HepG2 (cell line): ENCODE measurements at regions not wholly inside any gene's neighbourhood (a gene's known extent, or its start where the extent isn't known, plus 50 kb on each side); places are given as distances from the start of the nearest gene placed in this dataset.

Experiments
- ATAC-seq: fragments of 200-7000 bp; cut with Tn5 transposase; 3 replicates; pipeline ENCODE4 v1.9.1; 2020; ENCODE audit warnings: mild to moderate bottlenecking, moderate library complexity
- BruUV-seq: library from RNA; stranded (reverse); fragments of 400-500 nt; replicated peaks from 2 replicates; lab custom pipeline; 2021; lab: Mats Ljungman, UMichigan
- CTCF ChIA-PET: fragments of 300-600 bp; formaldehyde crosslinking; extraction: SDS; loops from one replicate; lab custom pipeline; 2021; ENCODE audit warnings: low total read pairs, inconsistent platforms, low intra/inter-chr PET ratio; lab: Yijun Ruan, JAX
- POLR2A ChIA-PET: fragments of 350-600 bp; sonication (Branson Sonifier 250); formaldehyde crosslinking; loops from one replicate; lab custom pipeline; 2020; ENCODE audit warnings: antibody characterized with exemption, inconsistent platforms; lab: Yijun Ruan, JAX
- DNase-seq: peaks from one replicate; pipeline ENCODE4 v3.0.0-alpha.2; 2015; ENCODE audit warnings: low spot score
- FAIRE-seq: peaks from 3 replicates; lab custom pipeline; 2011; peaks lifted over from hg19 to GRCh38; lab: Jason Lieb, UNC
- H2AFZ ChIP-seq: one replicate; pipeline ENCODE4 v1.6.1; 2011; ENCODE audit warnings: low read length, inconsistent platforms
- H3K27ac ChIP-seq: fragments of 300-600 bp; 3 replicates; pipeline ENCODE4 v1.8.0; 2011; ENCODE audit warnings: mixed run types, mild to moderate bottlenecking, mixed read lengths, low read length, inconsistent platforms; ENCODE audit not compliant: insufficient read depth; ENCODE audit errors: extremely low read length
- H3K27me3 ChIP-seq, 2 experiments: fragments of 200-600 bp in 1 of 2; 2 replicates in 1 of 2; 3 replicates in 1 of 2; pipeline versions ENCODE4 v1.6.0 to v1.8.0; 2011; ENCODE audit warnings: low read length in 2 of 2, mild to moderate bottlenecking in 2 of 2, moderate library complexity in 2 of 2, inconsistent platforms in 1 of 2; ENCODE audit not compliant: insufficient read depth in 2 of 2, control insufficient read depth in 1 of 2
- H3K36me3 ChIP-seq, 2 experiments: fragments of 200-600 bp in 1 of 2; replicated peaks in 1 of 2; 2 replicates in 1 of 2; 3 replicates in 1 of 2; pipeline versions ENCODE4 v1.5.1 to v1.8.0; 2011; ENCODE audit warnings: low read length in 2 of 2, inconsistent platforms in 1 of 2; ENCODE audit not compliant: insufficient read depth in 2 of 2, control insufficient read depth in 1 of 2
- H3K4me1 ChIP-seq: 2 replicates; pipeline ENCODE4 v1.5.1; 2012; ENCODE audit warnings: low read length, inconsistent platforms; ENCODE audit not compliant: insufficient read depth
- H3K4me2 ChIP-seq: 2 replicates; pipeline ENCODE4 v1.6.0; 2011; ENCODE audit warnings: low read depth, low read length, inconsistent platforms
- H3K4me3 ChIP-seq, 3 experiments: fragments of 200-600 bp in 1 of 3; sonication (generic), shearing (Covaris generic) in 1 of 3; replicated peaks in 1 of 3; 2 replicates each; pipeline ENCODE4 v1.5.1; 2011 to 2016; ENCODE audit warnings: low read length in 3 of 3, inconsistent platforms in 2 of 3, low read depth in 2 of 3, mild to moderate bottlenecking in 2 of 3, control low read depth in 1 of 3, mixed read lengths in 1 of 3; ENCODE audit not compliant: insufficient read depth in 1 of 3
- H3K79me2 ChIP-seq: one replicate; pipeline ENCODE4 v1.6.1; 2011; ENCODE audit warnings: low read length, inconsistent platforms; ENCODE audit not compliant: insufficient read depth
- H3K9ac ChIP-seq: 2 replicates; pipeline ENCODE4 v1.6.0; 2011; ENCODE audit warnings: mild to moderate bottlenecking, low read depth, low read length, inconsistent platforms; ENCODE audit not compliant: insufficient read depth
- H3K9me3 ChIP-seq: 2 replicates; pipeline ENCODE4 v1.5.1; 2012; ENCODE audit warnings: mild to moderate bottlenecking, low read length
- H4K20me1 ChIP-seq: 2 replicates; pipeline ENCODE4 v1.6.0; 2011; ENCODE audit warnings: inconsistent platforms, mild to moderate bottlenecking, low read length, moderate library complexity; ENCODE audit not compliant: insufficient read depth
- EEA1 ChIP-seq: sonication (generic); formaldehyde crosslinking; IDR thresholded peaks from 2 replicates; pipeline ENCODE4 v1.5.1; 2020; ENCODE audit warnings: mild to moderate bottlenecking, missing genetic modification reagents, borderline replicate concordance
- ELF3 ChIP-seq: IDR thresholded peaks from 2 replicates; pipeline ENCODE4 v1.6.1; 2016; ENCODE audit warnings: missing genetic modification reagents, missing compliant biosample characterization
- GRHL1 ChIP-seq: sonication (generic); formaldehyde crosslinking; conservative IDR thresholded peaks from 2 replicates; pipeline ENCODE4 v1.8.0; 2022; ENCODE audit warnings: missing genetic modification reagents
- IRF2 ChIP-seq: IDR thresholded peaks from 2 replicates; pipeline ENCODE4 v1.6.1; 2018; ENCODE audit warnings: missing genetic modification reagents, missing compliant biosample characterization
- ZBTB1 ChIP-seq: sonication (generic); formaldehyde crosslinking; IDR thresholded peaks from 2 replicates; pipeline ENCODE4 v1.4.0; 2020; ENCODE audit warnings: missing genetic modification reagents, borderline replicate concordance
- ZMAT3 ChIP-seq: sonication (generic); formaldehyde crosslinking; conservative IDR thresholded peaks from 2 replicates; pipeline ENCODE4 v1.7.0; 2021; ENCODE audit warnings: missing genetic modification reagents
- ZNF124 ChIP-seq: sonication (generic); formaldehyde crosslinking; IDR thresholded peaks from 2 replicates; pipeline ENCODE4 v1.4.0; 2020; ENCODE audit warnings: missing genetic modification reagents
- ZNF280D ChIP-seq: sonication (generic); formaldehyde crosslinking; IDR thresholded peaks from 2 replicates; pipeline ENCODE4 v1.5.1; 2020; ENCODE audit warnings: mild to moderate bottlenecking, missing genetic modification reagents
- ZNF383 ChIP-seq: sonication (generic); formaldehyde crosslinking; IDR thresholded peaks from 2 replicates; pipeline ENCODE4 v1.4.0; 2020; ENCODE audit warnings: missing genetic modification reagents, mild to moderate bottlenecking, borderline replicate concordance
- ZNF788 ChIP-seq: sonication (generic); formaldehyde crosslinking; IDR thresholded peaks from 2 replicates; pipeline ENCODE4 v1.5.0; 2020; ENCODE audit warnings: mild to moderate bottlenecking, missing genetic modification reagents, borderline replicate concordance
- WGBS: methylation state at CpG from one replicate; pipeline ENCODE4 v1.1.6; 2017; ENCODE audit warnings: low lambda C conversion rate; 5-methylcytosine and 5-hydroxymethylcytosine counted together
- in situ Hi-C: cut with HindIII; loops from 2 replicates; pipeline ENCODE4 v1.10.0; 2017; ENCODE audit warnings: low pct_unique_long_range_greater_than_20kb; ENCODE audit not compliant: extremely low pct_ligation_motif_present
- intact Hi-C: fragments of 100-400 bp; cut with micrococcal nuclease; formaldehyde crosslinking; loops from one replicate; pipeline ENCODE4 v1.10.0; 2022; ENCODE audit not compliant: unreplicated experiment

- Histone ChIP-seq H3K9me3 (peaks cover 74% of the 10 kb centered on the region), H3K36me3 (no peaks in the 10 kb centered on the region), H3K27ac (no peak overlapping the region), H2AFZ (no peak overlapping the region), H3K27me3 (no peaks in the 10 kb centered on the region), H3K4me2 (no peak overlapping the region), H3K4me3 (no peak overlapping the region), H3K9ac (no peak overlapping the region), H4K20me1 (no peaks in the 10 kb centered on the region), H3K79me2 (no peaks in the 10 kb centered on the region), H3K4me1 (no peaks in the 10 kb centered on the region)
- intact Hi-C loops (no loop called here), in situ Hi-C loops (no loop called here)
- CTCF ChIA-PET = no interaction called here
- POLR2A ChIA-PET = no interaction called here
- FAIRE-seq = no peak
- ATAC-seq = no peak
- no peak for DNase-seq
- TF ChIP-seq ZBTB1 (CRISPR knock-in tag) (no peak), ELF3 (CRISPR knock-in tag) (no peak), ZNF280D (CRISPR knock-in tag) (no peak), IRF2 (no peak), EEA1 (no peak), ZNF124 (CRISPR knock-in tag) (no peak), ZNF788 (CRISPR knock-in tag) (no peak), ZMAT3 (CRISPR knock-in tag) (no peak), GRHL1 (CRISPR knock-in tag) (no peak), ZNF383 (no peak)
- BruUV-seq = no TSS peak
- 26% methylated on average over 2 of the region's 2 CpGs for WGBS
Observed at GRCh38 chr13:56015919-56016318, 1124.8 kb upstream of the PRR20A start.
